Pons (tissue), 1 donor: ENCODE measurements at regions not wholly inside any gene's neighbourhood (a gene's known extent, or its start where the extent isn't known, plus 50 kb on each side); places are given as distances from the start of the nearest gene placed in this dataset.
A peak's percentile ranks its signal among the peaks of the same experiment; 100 is the strongest.

Experiments
- DNase-seq: peaks from one replicate; pipeline ENCODE4 v3.0.0-alpha.2; 2016; ENCODE audit warnings: low spot score

GRCh38 chr6:2462831-2463230 is 217.4 kb upstream of the GMDS start:
- DNase-seq = no peak

- DNase-seq = no peak
Measured at GRCh38 chr6:2460216-2460745, 214.9 kb upstream of the GMDS start.

- no peak for DNase-seq
Measured at GRCh38 chr6:2454180-2454579, 208.8 kb upstream of the GMDS start.

- no peak for DNase-seq
Measured at GRCh38 chr6:2450546-2450945, 205.1 kb upstream of the GMDS start.

GRCh38 chr6:2449572-2449940 is 204.2 kb upstream of the GMDS start:
- DNase-seq = no peak

- peak; percentile 65 for DNase-seq
Measured at GRCh38 chr6:2448826-2449571, 203.6 kb upstream of the GMDS start.

GRCh38 chr6:2447931-2448330 is 202.5 kb upstream of the GMDS start:
- DNase-seq = no peak

GRCh38 chr6:2447318-2447920 is 202.0 kb upstream of the GMDS start:
- DNase-seq = no peak

- no peak for DNase-seq
Measured at GRCh38 chr6:2441601-2442475, 196.4 kb upstream of the GMDS start.

- DNase-seq = no peak
Measured at GRCh38 chr6:2440516-2440915, 195.1 kb upstream of the GMDS start.

GRCh38 chr6:2439632-2440031 is 194.2 kb upstream of the GMDS start:
- DNase-seq = no peak

- DNase-seq = no peak
Measured at GRCh38 chr6:2439082-2439481, 193.7 kb upstream of the GMDS start.

- no peak for DNase-seq
Measured at GRCh38 chr6:2436410-2437154, 191.2 kb upstream of the GMDS start.

GRCh38 chr6:2435323-2435722 is 189.9 kb upstream of the GMDS start:
- DNase-seq = no peak

- no peak for DNase-seq
Measured at GRCh38 chr6:2434912-2435311, 189.5 kb upstream of the GMDS start.

- no peak for DNase-seq
Measured at GRCh38 chr6:2434116-2434515, 188.7 kb upstream of the GMDS start.

GRCh38 chr6:2433711-2434110 is 188.3 kb upstream of the GMDS start:
- DNase-seq = no peak

- DNase-seq = no peak
Measured at GRCh38 chr6:2433266-2433665, 187.9 kb upstream of the GMDS start.

- no peak for DNase-seq
Measured at GRCh38 chr6:2432292-2432691, 186.9 kb upstream of the GMDS start.

- DNase-seq = no peak
Measured at GRCh38 chr6:2430612-2431011, 185.2 kb upstream of the GMDS start.

- no peak for DNase-seq
Measured at GRCh38 chr6:2429460-2429859, 184.1 kb upstream of the GMDS start.

- DNase-seq = no peak
Measured at GRCh38 chr6:2429032-2429431, 183.6 kb upstream of the GMDS start.
